ENCODE measurements at regions not wholly inside any gene's neighbourhood (a gene's known extent, or its start where the extent isn't known, plus 50 kb on each side); places are given as distances from the start of the nearest gene placed in this dataset.

- DNase-seq, result no peak
- no peak for TF ChIP-seq POLR2A (IDR thresholded peaks at IDR 0.05; ENCODE audit: low read length)
- no peak for TF ChIP-seq GATA1 (IDR thresholded peaks at IDR 0.05; ENCODE audit: low read depth, low read length)
These were observed 106.7 kb upstream of the TMPO start for GRCh38 chr12:98408681-98409080.

GRCh38 chr12:98409548-98409947, 105.8 kb upstream of the TMPO start:
- TF ChIP-seq POLR2A (IDR thresholded peaks at IDR 0.05; ENCODE audit: low read length) (no peak), GATA1 (IDR thresholded peaks at IDR 0.05; ENCODE audit: low read depth, low read length) (no peak)
- no peak for DNase-seq

- DNase-seq, result no peak
- TF ChIP-seq POLR2A (IDR thresholded peaks at IDR 0.05; ENCODE audit: low read length), result no peak
- TF ChIP-seq GATA1 (IDR thresholded peaks at IDR 0.05; ENCODE audit: low read depth, low read length), result no peak
These were observed 105.0 kb upstream of the TMPO start for GRCh38 chr12:98410356-98410755.

GRCh38 chr12:98416845-98417244, 98.5 kb upstream of the TMPO start:
- peak; percentile 29 to 30 for DNase-seq
- TF ChIP-seq GATA1 (IDR thresholded peaks at IDR 0.05; ENCODE audit: low read depth, low read length) (no peak), POLR2A (IDR thresholded peaks at IDR 0.05; ENCODE audit: low read length) (no peak)

GRCh38 chr12:98417266-98417665, 98.1 kb upstream of the TMPO start:
- TF ChIP-seq GATA1 (IDR thresholded peaks at IDR 0.05; ENCODE audit: low read depth, low read length) (no peak), POLR2A (IDR thresholded peaks at IDR 0.05; ENCODE audit: low read length) (no peak)
- DNase-seq, result no peak

GRCh38 chr12:98418357-98419075, 96.9 kb upstream of the TMPO start:
- DNase-seq, result peak; percentile 13 to 15
- TF ChIP-seq GATA1 (IDR thresholded peaks at IDR 0.05; ENCODE audit: low read depth, low read length), result no peak
- TF ChIP-seq POLR2A (IDR thresholded peaks at IDR 0.05; ENCODE audit: low read length), result no peak

DNA sequence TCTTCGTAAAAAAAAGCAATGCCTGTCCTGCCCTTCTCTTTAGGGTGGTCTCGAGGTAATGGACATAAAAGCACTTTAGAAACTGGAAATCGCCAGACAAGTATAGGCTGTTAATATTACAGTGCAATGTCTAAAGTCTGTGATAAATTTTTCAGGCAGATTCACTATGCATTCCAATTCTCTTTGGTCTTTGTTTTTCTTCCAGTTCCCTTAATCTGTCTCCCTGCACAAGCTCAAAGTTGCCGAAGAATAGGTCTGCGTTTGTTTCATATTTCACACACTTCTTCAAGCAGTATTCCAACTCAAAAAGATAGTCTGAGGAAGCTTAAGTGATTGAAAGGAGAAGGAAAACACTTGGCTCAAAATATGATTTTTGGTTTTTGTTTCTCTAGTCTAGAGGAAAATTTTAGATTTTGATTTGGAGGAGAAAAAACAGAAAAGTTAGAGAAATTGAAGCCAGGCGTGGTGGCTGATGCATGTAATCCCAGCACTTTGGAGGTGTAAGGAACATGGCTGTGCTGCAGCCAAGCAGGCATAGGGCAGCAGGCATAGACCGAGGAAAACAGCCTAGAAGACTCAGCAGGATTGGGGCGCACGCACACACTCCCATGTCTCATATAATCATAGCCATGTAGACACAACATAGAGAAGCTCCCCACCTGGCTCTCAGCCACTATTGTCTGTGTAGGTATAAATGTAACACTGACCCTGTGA, 96.2 kb upstream of the TMPO start:
- no peak for TF ChIP-seq GATA1 (IDR thresholded peaks at IDR 0.05; ENCODE audit: low read depth, low read length)
- TF ChIP-seq POLR2A (IDR thresholded peaks at IDR 0.05; ENCODE audit: low read length), result no peak
- DNase-seq, result no peak

DNA sequence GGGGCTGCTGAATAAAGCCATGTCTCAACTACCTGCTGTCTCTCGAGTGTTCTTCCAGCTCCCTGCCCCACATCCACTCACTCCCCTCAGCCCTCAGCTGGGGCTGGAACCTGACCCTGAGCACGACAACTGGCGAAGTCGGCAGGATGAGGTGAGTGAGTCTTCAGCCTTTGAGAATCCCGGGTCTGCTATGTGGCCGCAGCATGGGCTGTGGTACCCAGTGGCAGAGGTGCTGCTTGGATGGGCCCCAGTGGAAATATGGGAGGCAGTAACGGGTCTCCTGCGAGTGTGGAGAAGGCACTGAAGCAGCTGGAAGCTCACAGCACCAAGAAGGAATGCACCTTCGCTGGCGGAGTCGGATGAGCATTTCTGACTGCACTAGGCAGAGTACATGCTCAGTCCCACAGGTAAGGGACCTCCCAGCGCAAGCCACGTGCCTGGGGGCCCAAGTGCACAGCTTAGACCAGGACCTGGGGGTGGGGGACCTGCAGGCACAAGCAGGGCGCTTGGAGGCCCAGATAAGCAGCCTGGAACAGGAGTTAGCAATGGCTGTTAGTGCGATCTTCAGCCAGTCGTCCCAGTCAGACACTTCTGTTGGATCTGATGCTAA, 95.5 kb upstream of the TMPO start:
- TF ChIP-seq GATA1 (IDR thresholded peaks at IDR 0.05; ENCODE audit: low read depth, low read length), result no peak
- no peak for TF ChIP-seq POLR2A (IDR thresholded peaks at IDR 0.05; ENCODE audit: low read length)
- DNase-seq, result no peak

GRCh38 chr12:98420461-98420860, 94.9 kb upstream of the TMPO start:
- no peak for DNase-seq
- TF ChIP-seq GATA1 (IDR thresholded peaks at IDR 0.05; ENCODE audit: low read depth, low read length) (no peak), POLR2A (IDR thresholded peaks at IDR 0.05; ENCODE audit: low read length) (no peak)

GRCh38 chr12:98421316-98421715, 94.1 kb upstream of the TMPO start:
- DNase-seq, result no peak
- no peak for TF ChIP-seq GATA1 (IDR thresholded peaks at IDR 0.05; ENCODE audit: low read depth, low read length)
- no peak for TF ChIP-seq POLR2A (IDR thresholded peaks at IDR 0.05; ENCODE audit: low read length)

DNA sequence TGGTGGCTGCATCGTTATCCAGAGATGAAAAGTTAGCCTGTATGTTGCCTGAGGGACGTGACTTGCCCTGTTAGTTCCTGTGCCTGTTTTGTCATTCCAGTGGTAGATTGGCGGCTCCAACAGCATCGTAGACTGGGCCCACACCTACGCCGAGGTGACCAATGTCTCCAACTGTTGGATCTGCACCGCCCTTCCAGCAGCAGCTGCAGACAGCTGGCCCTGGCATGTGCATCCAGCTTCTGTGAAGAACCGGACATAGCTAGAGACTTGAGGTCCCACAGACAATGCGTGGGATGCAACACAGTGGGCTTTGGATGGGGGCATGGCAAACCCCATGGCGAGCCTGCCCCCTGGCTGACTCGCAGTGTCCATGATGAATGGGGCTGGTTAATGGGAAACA, 93.0 kb upstream of the TMPO start:
- no peak for TF ChIP-seq GATA1 (IDR thresholded peaks at IDR 0.05; ENCODE audit: low read depth, low read length)
- TF ChIP-seq POLR2A (IDR thresholded peaks at IDR 0.05; ENCODE audit: low read length), result no peak

DNA sequence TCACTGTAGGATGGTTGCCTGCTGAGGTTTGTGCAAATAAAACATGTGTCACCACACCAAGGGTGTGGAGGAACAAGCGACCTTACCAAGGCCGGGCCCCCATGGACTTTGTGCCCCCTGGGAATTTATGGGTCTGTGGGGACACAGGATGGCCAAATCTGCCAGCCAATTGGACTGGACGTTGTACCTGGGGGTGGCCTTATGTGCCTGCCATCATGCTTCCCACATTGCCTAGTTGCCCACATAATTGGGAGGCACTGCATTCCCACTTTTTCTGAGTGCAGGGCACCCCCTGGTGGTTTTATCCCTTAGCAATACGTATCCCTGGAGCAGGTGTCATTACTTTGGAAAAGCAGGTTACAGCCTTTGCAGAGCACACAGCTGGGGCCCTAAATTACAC, 92.6 kb upstream of the TMPO start:
- no peak for DNase-seq
- TF ChIP-seq GATA1 (IDR thresholded peaks at IDR 0.05; ENCODE audit: low read depth, low read length) (no peak), POLR2A (IDR thresholded peaks at IDR 0.05; ENCODE audit: low read length) (no peak)

More for the DNA sequence above, 93.0 kb upstream of the TMPO start:
- no peak for DNase-seq

DNA sequence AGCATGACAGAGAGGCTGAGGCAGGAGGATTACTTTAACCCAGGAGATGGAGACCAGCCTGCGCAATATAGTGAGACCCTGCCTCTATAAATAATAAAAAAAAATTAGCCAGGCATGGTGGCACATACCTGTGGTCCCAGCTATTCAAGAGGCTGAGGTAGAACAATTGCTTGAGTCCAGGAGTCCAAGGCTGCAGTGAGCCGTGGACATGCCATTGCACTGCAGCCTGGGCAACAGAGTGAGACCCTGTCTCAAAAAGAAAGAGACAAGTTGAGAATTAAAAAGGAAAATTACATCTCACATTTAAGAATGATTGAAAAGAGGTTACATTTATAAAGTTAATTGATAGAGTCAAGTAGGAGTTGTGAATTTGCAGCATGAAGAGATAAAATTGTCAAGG, 91.4 kb upstream of the TMPO start:
- TF ChIP-seq POLR2A (IDR thresholded peaks at IDR 0.05; ENCODE audit: low read length) (no peak), GATA1 (IDR thresholded peaks at IDR 0.05; ENCODE audit: low read depth, low read length) (no peak)

DNA sequence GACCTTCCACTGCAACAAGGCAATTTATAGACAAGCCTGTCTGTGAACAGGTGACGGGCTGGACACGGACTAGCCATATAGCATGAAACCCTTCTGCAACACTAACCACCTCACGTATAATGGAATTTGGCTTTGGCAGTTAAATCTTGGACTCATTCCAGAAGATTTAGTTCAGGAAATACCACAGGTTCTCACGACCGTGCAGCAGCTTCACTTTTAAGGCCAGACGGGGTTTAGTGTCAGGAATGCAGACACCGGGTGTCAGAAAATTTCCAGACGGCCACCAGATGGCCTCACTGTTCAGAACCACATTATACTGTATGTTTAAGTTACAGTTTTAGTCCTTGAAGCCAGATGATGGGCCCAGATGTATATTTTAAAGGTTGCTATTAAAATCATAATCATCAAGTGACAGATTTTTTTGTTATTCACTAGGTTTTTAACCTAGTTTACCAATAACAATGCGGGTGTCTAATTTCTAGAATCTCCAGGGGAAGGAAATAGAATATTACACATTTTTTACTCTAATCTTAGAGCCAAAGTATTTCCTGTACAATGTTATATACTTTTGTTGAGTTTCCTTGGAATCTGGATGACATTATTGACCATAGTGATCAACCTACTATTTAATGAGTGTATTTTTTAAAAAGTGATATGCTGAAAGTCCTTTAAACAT, 90.5 kb upstream of the TMPO start:
- peak; percentile 41 to 67 for DNase-seq

More for the DNA sequence above, 91.4 kb upstream of the TMPO start:
- no peak for DNase-seq

More for the DNA sequence above, 90.5 kb upstream of the TMPO start:
- TF ChIP-seq POLR2A (IDR thresholded peaks at IDR 0.05; ENCODE audit: low read length), result no peak
- no peak for TF ChIP-seq GATA1 (IDR thresholded peaks at IDR 0.05; ENCODE audit: low read depth, low read length)
